ENCODE measurements at regions not wholly inside any gene's neighbourhood (a gene's known extent, or its start where the extent isn't known, plus 50 kb on each side); places are given as distances from the start of the nearest gene placed in this dataset.

DNA sequence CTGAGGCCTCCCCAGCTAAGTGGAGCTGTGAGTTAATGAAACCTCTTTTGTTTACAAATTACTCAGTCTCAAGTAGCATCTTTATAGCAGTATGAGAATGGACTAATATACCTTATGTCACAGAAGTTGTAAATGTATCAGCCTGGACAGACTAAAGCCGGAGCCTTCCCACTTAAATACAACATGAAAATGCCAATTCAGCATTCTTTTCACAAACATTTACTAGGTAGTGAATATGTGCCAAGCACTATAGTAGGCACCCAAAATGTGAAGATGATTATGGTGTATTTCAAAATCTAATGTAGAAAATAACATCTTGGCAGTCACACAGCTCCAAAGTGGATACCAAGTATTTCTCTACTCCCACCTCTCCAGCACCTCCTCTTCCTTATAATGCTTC, 693.0 kb downstream of the KCNJ2 start:
- H3K27ac Mint-ChIP-seq, result no peak overlapping the region
- POLR2A ChIA-PET, result no interaction called here
- no peaks in the 10 kb centered on the region for H3K36me3 Mint-ChIP-seq
- no peak overlapping the region for H3K27ac ChIP-seq (ENCODE audit: low read depth, low read length)
- H3K4me1 ChIP-seq (ENCODE audit: insufficient read depth, low read length), result no peaks in the 10 kb centered on the region
- no peaks in the 10 kb centered on the region for H3K4me1 Mint-ChIP-seq
- no peaks in the 10 kb centered on the region for H3K9me3 ChIP-seq (ENCODE audit: low read length)
- H3K27me3 ChIP-seq (ENCODE audit: insufficient read depth, low read length, poor library complexity, severe bottlenecking), result no peaks in the 10 kb centered on the region
- DNase-seq, result no peak
- H3K27me3 Mint-ChIP-seq, result no peaks in the 10 kb centered on the region
- peaks cover 3 to 20% (median 11%) of the 10 kb centered on the region in 5 donors for H3K9me3 Mint-ChIP-seq
- H3K4me3 Mint-ChIP-seq, result no peak overlapping the region
- no peak overlapping the region for H3K4me3 ChIP-seq (ENCODE audit: low read length)
- CTCF ChIA-PET, result no interaction called here
- no peaks in the 10 kb centered on the region for H3K36me3 ChIP-seq (ENCODE audit: insufficient read depth, low read length)

DNA sequence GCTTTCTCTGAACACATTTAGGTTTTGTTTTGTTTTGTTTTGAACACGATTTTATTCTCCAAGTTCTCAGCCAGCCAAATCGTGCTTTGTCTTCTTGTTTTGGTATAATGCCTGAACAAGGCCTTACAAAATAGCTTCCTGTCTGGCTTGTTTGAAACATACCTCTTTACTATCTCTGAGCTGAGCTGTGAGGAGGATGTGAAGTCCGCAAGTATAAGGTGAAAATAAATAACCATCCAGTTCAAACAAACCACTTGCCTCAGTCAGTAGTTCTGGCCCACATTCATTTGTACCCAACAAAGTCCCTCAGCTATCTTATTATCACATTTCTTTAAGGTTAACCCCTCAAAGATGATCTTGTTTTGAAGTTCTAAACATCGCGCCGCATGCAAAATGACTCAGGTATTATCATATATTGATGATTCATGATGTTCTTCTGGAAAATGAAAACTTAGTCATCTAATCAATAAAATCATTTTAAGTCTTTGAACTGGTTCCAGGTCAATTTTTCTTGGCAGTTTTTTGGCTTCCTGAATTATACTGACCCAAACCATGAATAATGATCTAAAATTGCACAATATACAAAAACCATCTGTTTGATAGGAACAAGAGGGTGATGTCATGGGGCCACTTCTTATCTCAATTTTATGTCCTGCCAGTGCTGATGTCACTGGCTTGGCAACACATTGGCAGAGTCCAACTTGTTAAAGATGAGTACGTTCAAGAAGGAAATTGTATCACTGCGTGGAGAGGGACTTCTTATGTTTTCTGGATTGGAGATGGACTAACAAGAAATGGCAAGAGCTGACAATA, 694.3 kb downstream of the KCNJ2 start:
- Histone ChIP-seq H3K36me3 (ENCODE audit: insufficient read depth, low read length) (no peaks in the 10 kb centered on the region), H3K4me3 (ENCODE audit: low read length) (no peak overlapping the region), H3K9me3 (ENCODE audit: low read length) (no peaks in the 10 kb centered on the region), H3K4me1 (ENCODE audit: insufficient read depth, low read length) (no peaks in the 10 kb centered on the region), H3K27me3 (ENCODE audit: insufficient read depth, low read length, poor library complexity, severe bottlenecking) (no peaks in the 10 kb centered on the region), H3K27ac (ENCODE audit: low read depth, low read length) (no peak overlapping the region)
- POLR2A ChIA-PET, result no interaction called here
- CTCF ChIA-PET, result no interaction called here
- H3K36me3 Mint-ChIP-seq, result no peaks in the 10 kb centered on the region
- H3K27ac Mint-ChIP-seq, result no peak overlapping the region
- no peak overlapping the region for H3K4me3 Mint-ChIP-seq
- no peaks in the 10 kb centered on the region for H3K4me1 Mint-ChIP-seq
- no peak for DNase-seq
- H3K27me3 Mint-ChIP-seq, result no peaks in the 10 kb centered on the region
- H3K9me3 Mint-ChIP-seq, result peaks cover 3 to 20% (median 13%) of the 10 kb centered on the region in 5 donors

DNA sequence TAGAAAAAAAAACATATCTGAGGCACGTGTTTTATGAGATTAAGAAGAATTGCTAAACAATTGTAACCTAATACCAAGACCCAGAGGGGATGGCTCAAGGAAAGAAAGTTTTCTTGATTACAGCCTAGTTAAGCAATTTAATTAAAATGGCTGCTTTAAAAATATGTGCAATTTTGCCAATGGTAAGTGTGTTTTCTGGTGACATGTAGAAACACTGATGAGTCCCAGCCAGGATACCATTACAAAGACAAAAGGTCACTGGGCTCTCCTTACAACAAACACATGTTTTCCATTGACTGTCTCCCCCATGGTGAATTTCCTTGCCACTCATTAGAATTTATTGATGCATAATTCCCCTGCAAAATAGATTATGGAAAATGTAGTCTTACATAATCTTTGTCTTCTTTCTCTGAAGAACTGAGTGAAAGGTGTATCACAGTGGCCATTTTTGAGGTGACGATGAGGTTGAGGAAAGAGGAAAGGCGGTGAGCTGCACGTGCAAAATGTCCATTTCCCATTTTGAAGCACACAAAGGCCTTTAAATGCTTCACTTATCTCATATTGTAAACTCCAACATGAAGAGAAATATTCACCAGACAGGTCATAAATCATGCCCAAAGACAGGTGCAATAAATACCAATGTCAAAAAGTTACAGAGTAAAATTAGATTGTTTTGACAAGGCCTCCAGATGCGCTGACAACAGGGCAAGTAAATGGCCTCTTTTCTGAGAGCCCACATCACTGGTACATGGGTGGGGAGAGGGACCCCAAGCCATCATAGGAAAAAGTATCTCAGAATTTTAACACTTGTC, 696.9 kb downstream of the KCNJ2 start:
- Histone ChIP-seq H3K4me3 (ENCODE audit: low read length) (no peak overlapping the region), H3K36me3 (ENCODE audit: insufficient read depth, low read length) (no peaks in the 10 kb centered on the region), H3K4me1 (ENCODE audit: insufficient read depth, low read length) (no peaks in the 10 kb centered on the region), H3K27me3 (ENCODE audit: insufficient read depth, low read length, poor library complexity, severe bottlenecking) (no peaks in the 10 kb centered on the region), H3K27ac (ENCODE audit: low read depth, low read length) (no peak overlapping the region), H3K9me3 (ENCODE audit: low read length) (no peaks in the 10 kb centered on the region)
- H3K9me3 Mint-ChIP-seq, result peaks cover 3 to 16% (median 10%) of the 10 kb centered on the region in 5 donors
- ChIA-PET CTCF (no interaction called here), POLR2A (no interaction called here)
- DNase-seq, result no peak
- H3K27me3 Mint-ChIP-seq, result no peaks in the 10 kb centered on the region
- no peaks in the 10 kb centered on the region for H3K4me1 Mint-ChIP-seq
- no peaks in the 10 kb centered on the region for H3K36me3 Mint-ChIP-seq
- no peak overlapping the region for H3K4me3 Mint-ChIP-seq
- H3K27ac Mint-ChIP-seq, result no peak overlapping the region

DNA sequence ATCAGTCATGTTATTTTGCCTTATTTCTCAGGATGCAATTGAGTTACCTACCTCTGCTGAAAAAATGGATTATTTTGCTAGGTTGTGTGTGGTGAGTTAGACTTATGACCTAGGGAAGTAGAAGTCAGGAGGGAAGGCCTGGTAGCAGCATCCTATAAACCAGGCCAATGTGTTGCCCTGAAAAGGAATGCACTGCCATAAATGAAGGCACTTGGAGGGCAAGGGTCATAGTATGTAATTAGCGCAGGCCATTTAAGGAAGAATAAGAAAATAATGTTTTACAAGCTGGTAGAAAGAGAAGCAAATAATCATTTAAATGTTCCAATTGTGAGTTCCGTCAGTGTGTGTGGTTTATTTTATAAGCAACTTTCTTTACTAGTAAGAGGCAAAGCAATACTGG, 698.8 kb downstream of the KCNJ2 start:
- no peaks in the 10 kb centered on the region for H3K27me3 Mint-ChIP-seq
- H3K9me3 Mint-ChIP-seq, result peaks cover 4 to 11% (median 10%) of the 10 kb centered on the region in 5 donors

DNA sequence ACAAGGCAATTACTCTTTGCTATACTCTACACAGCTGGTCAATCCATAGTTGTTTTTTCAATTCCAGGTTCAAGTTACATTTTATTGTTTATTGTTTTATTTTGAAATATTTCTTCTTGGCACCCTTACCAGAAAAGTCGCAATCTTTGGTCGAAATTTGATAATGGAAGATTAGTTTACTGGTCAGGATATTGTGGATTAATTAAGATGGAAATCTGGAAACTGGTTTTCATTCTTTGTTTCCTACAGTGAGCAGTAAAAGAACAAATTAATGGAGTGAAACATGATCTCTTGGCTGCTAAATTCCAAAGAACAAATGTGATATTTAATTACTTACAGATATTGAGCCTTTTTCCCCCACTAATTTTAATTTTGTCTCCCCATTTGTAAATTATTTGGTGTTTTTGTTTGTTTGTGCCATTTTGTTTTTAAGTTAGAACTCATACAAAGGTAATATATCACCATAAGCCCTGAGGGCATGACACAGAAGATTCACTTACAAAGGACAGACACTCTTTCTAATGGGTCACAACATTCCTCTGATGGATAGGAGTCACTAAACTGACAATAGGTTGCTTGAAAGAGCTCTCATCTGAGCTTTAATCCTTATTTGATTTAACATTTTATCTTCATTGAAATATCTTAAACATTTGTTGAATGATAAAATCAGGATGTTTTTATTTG, 700.2 kb downstream of the KCNJ2 start:
- no peak for DNase-seq
- CTCF ChIA-PET, result interaction anchor here (1.3 kb wide), 1 partner anchor 19 kb away, joined by 3 read pairs; no protein-coding TSS in a partner anchor

More for the DNA sequence above, 698.8 kb downstream of the KCNJ2 start:
- H3K4me3 Mint-ChIP-seq, result no peak overlapping the region
- no peaks in the 10 kb centered on the region for H3K36me3 ChIP-seq (ENCODE audit: insufficient read depth, low read length)
- ChIA-PET POLR2A (no interaction called here), CTCF (no interaction called here)
- H3K9me3 ChIP-seq (ENCODE audit: low read length), result no peaks in the 10 kb centered on the region
- H3K4me3 ChIP-seq (ENCODE audit: low read length), result no peak overlapping the region
- H3K27ac ChIP-seq (ENCODE audit: low read depth, low read length), result no peak overlapping the region
- H3K4me1 ChIP-seq (ENCODE audit: insufficient read depth, low read length), result no peaks in the 10 kb centered on the region
- H3K27me3 ChIP-seq (ENCODE audit: insufficient read depth, low read length, poor library complexity, severe bottlenecking), result no peaks in the 10 kb centered on the region
- H3K4me1 Mint-ChIP-seq, result no peaks in the 10 kb centered on the region
- H3K27ac Mint-ChIP-seq, result no peak overlapping the region
- H3K36me3 Mint-ChIP-seq, result no peaks in the 10 kb centered on the region
- no peak for DNase-seq

DNA sequence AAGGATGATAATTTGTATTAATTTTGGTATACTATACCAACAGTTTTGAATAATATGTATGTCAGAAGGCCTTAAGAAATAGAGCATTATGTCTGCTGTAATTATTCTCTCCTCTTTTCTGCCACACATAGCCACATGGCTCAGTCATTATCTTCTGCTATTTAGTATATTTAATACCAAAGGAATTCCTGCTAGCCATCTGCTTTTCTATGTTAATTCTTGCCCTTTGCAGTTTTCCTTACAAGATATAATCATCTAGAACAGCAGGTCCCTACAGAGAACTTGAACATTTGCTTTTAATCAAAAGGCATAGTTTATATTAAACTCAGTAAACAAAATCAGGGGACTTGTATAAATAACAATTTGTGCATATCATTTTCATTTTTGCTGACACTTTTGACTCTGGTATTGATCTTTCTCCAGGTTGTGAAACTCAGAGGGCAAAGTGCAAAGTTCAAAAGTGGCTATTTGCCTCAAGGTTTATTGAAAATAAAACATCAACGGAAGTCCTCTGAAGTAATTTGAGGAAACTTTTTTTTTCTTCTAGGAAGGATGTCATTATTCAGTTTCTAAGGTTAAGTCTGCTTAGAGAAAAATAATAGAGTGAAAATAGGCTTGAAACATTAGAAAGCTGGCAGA, 702.0 kb downstream of the KCNJ2 start:
- Mint-ChIP-seq H3K9me3 (peaks cover 0 to 7% (median 4%) of the 10 kb centered on the region in 5 donors), H3K4me3 (no peak overlapping the region), H3K27ac (no peak overlapping the region), H3K36me3 (no peaks in the 10 kb centered on the region), H3K27me3 (no peaks in the 10 kb centered on the region), H3K4me1 (no peaks in the 10 kb centered on the region)
- H3K36me3 ChIP-seq (ENCODE audit: insufficient read depth, low read length), result no peaks in the 10 kb centered on the region
- no peak for DNase-seq
- H3K9me3 ChIP-seq (ENCODE audit: low read length), result no peaks in the 10 kb centered on the region
- no peaks in the 10 kb centered on the region for H3K4me1 ChIP-seq (ENCODE audit: insufficient read depth, low read length)
- H3K4me3 ChIP-seq (ENCODE audit: low read length), result no peak overlapping the region
- no peaks in the 10 kb centered on the region for H3K27me3 ChIP-seq (ENCODE audit: insufficient read depth, low read length, poor library complexity, severe bottlenecking)
- H3K27ac ChIP-seq (ENCODE audit: low read depth, low read length), result no peak overlapping the region
- POLR2A ChIA-PET, result no interaction called here
- CTCF ChIA-PET, result no interaction called here

More for the DNA sequence above, 700.2 kb downstream of the KCNJ2 start:
- Histone ChIP-seq H3K27ac (ENCODE audit: low read depth, low read length) (no peak overlapping the region), H3K36me3 (ENCODE audit: insufficient read depth, low read length) (no peaks in the 10 kb centered on the region), H3K4me1 (ENCODE audit: insufficient read depth, low read length) (no peaks in the 10 kb centered on the region), H3K4me3 (ENCODE audit: low read length) (no peak overlapping the region), H3K27me3 (ENCODE audit: insufficient read depth, low read length, poor library complexity, severe bottlenecking) (no peaks in the 10 kb centered on the region), H3K9me3 (ENCODE audit: low read length) (no peaks in the 10 kb centered on the region)
- Mint-ChIP-seq H3K4me3 (no peak overlapping the region), H3K4me1 (no peaks in the 10 kb centered on the region), H3K27me3 (no peaks in the 10 kb centered on the region), H3K9me3 (peaks cover 0 to 9% (median 3%) of the 10 kb centered on the region in 5 donors), H3K36me3 (no peaks in the 10 kb centered on the region), H3K27ac (no peak overlapping the region)
- POLR2A ChIA-PET, result no interaction called here

DNA sequence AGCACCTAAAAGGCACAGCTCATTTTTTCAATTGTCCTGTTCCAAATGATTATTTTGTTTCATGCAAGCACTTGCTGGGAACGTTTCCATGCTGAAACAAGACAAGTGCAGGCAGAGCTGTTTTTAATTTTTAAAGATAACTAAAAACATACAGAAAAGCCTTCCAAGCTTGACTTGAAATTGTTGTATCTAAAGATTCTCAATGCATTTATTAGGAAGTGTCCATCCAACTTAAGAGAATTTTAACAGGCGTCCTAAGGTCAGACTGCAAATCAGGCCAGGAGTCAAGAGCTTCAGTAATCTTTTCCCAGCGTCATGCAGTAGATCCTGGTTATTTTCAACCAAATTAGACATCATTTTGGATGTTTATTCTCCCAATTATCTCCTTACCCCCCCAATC, 702.8 kb downstream of the KCNJ2 start:
- H3K4me1 ChIP-seq (ENCODE audit: insufficient read depth, low read length), result no peaks in the 10 kb centered on the region
- Mint-ChIP-seq H3K27me3 (no peaks in the 10 kb centered on the region), H3K9me3 (peaks cover 0 to 7% (median 4%) of the 10 kb centered on the region in 5 donors), H3K4me1 (no peaks in the 10 kb centered on the region), H3K27ac (no peak overlapping the region), H3K36me3 (no peaks in the 10 kb centered on the region), H3K4me3 (no peak overlapping the region)
- ChIA-PET POLR2A (no interaction called here), CTCF (interaction anchor here (1.0 kb wide), 1 partner anchor 11 kb away, joined by 3 read pairs; no protein-coding TSS in a partner anchor)
- H3K9me3 ChIP-seq (ENCODE audit: low read length), result no peaks in the 10 kb centered on the region
- no peak for DNase-seq
- H3K27me3 ChIP-seq (ENCODE audit: insufficient read depth, low read length, poor library complexity, severe bottlenecking), result no peaks in the 10 kb centered on the region
- no peak overlapping the region for H3K27ac ChIP-seq (ENCODE audit: low read depth, low read length)
- no peak overlapping the region for H3K4me3 ChIP-seq (ENCODE audit: low read length)
- H3K36me3 ChIP-seq (ENCODE audit: insufficient read depth, low read length), result no peaks in the 10 kb centered on the region

Data from CD8-positive, alpha-beta memory T cell (primary cell).